ENCODE measurements at regions not wholly inside any gene's neighbourhood (a gene's known extent, or its start where the extent isn't known, plus 50 kb on each side); places are given as distances from the start of the nearest gene placed in this dataset.

- intact Hi-C loops (cut with DNase I), result no loop called here
- no peak for TF ChIP-seq CTCF (IDR thresholded peaks at IDR 0.05)
- no peak overlapping the region for H3K27ac ChIP-seq
These were observed 190.4 kb upstream of the DIO3 start for GRCh38 chr14:101370593-101371569.

GRCh38 chr14:101371799-101372793 is 189.2 kb upstream of the DIO3 start:
- Histone ChIP-seq H3K27ac (no peak overlapping the region), H3K27me3 (no peaks in the 10 kb centered on the region), H3K9me3 (no peaks in the 10 kb centered on the region), H3K4me3 (no peak overlapping the region), H3K9ac (ENCODE audit: low read depth in 2 of 2, low read length in 2 of 2) (no peak overlapping the region), H3K36me3 (no peaks in the 10 kb centered on the region), H3K4me1 (no peaks in the 10 kb centered on the region)
- no peak for TF ChIP-seq CTCF (IDR thresholded peaks at IDR 0.05)
- no peak for DNase-seq
- intact Hi-C loops (cut with DNase I), result no loop called here

More at GRCh38 chr14:101370593-101371569, 190.4 kb upstream of the DIO3 start:
- Histone ChIP-seq H3K9me3 (no peaks in the 10 kb centered on the region), H3K9ac (ENCODE audit: low read depth in 2 of 2, low read length in 2 of 2) (no peak overlapping the region), H3K4me3 (no peak overlapping the region), H3K4me1 (no peaks in the 10 kb centered on the region), H3K27me3 (no peaks in the 10 kb centered on the region), H3K36me3 (no peaks in the 10 kb centered on the region)
- DNase-seq, result no peak

GRCh38 chr14:101372894-101373620 is 188.2 kb upstream of the DIO3 start:
- H3K4me1 ChIP-seq, result no peaks in the 10 kb centered on the region
- no peak for DNase-seq
- no peak for TF ChIP-seq CTCF (IDR thresholded peaks at IDR 0.05)
- H3K27me3 ChIP-seq, result no peaks in the 10 kb centered on the region
- no peaks in the 10 kb centered on the region for H3K36me3 ChIP-seq
- H3K4me3 ChIP-seq, result no peak overlapping the region
- no peak overlapping the region for H3K27ac ChIP-seq
- H3K9me3 ChIP-seq, result no peaks in the 10 kb centered on the region
- intact Hi-C loops (cut with DNase I), result no loop called here
- no peak overlapping the region for H3K9ac ChIP-seq (ENCODE audit: low read depth in 2 of 2, low read length in 2 of 2)

- Histone ChIP-seq H3K9ac (ENCODE audit: low read depth in 2 of 2, low read length in 2 of 2) (no peak overlapping the region), H3K4me3 (no peak overlapping the region), H3K27ac (no peak overlapping the region), H3K27me3 (no peaks in the 10 kb centered on the region), H3K36me3 (no peaks in the 10 kb centered on the region), H3K9me3 (no peaks in the 10 kb centered on the region), H3K4me1 (no peaks in the 10 kb centered on the region)
- intact Hi-C loops (cut with DNase I), result no loop called here
- no peak for TF ChIP-seq CTCF (IDR thresholded peaks at IDR 0.05)
- DNase-seq, result no peak
These were observed 187.5 kb upstream of the DIO3 start for GRCh38 chr14:101373690-101374295.

Data from colonic mucosa (tissue), 4 donors.